AG10803 (cell line): ENCODE measurements at regions not wholly inside any gene's neighbourhood (a gene's known extent, or its start where the extent isn't known, plus 50 kb on each side); places are given as distances from the start of the nearest gene placed in this dataset.

Experiments
- DNase-seq: peaks from one replicate; pipeline ENCODE4 v3.0.0; 2010; ENCODE audit warnings: low read depth
- H3K4me3 ChIP-seq: 2 replicates; pipeline ENCODE4 v1.5.1; 2011; ENCODE audit warnings: mild to moderate bottlenecking, low read length, control low read depth
- CTCF ChIP-seq: conservative IDR thresholded peaks from 2 replicates; pipeline ENCODE4 v1.5.1; 2011; ENCODE audit warnings: mild to moderate bottlenecking, low read length, control low read depth, inconsistent platforms

- DNase-seq, result no peak
- no peak for TF ChIP-seq CTCF
- H3K4me3 ChIP-seq, result no peak overlapping the region
Observed at GRCh38 chr3:187913617-187914033, 168.4 kb upstream of the BCL6 start.

- no peak for TF ChIP-seq CTCF
- no peak for DNase-seq
- H3K4me3 ChIP-seq, result no peak overlapping the region
Observed at GRCh38 chr3:187914231-187914630, 169.0 kb upstream of the BCL6 start.

GRCh38 chr3:187916072-187916471 is 170.8 kb upstream of the BCL6 start:
- no peak for TF ChIP-seq CTCF
- no peak overlapping the region for H3K4me3 ChIP-seq
- no peak for DNase-seq

GRCh38 chr3:187918081-187918644 is 172.9 kb upstream of the BCL6 start:
- H3K4me3 ChIP-seq, result no peak overlapping the region
- TF ChIP-seq CTCF, result no peak
- no peak for DNase-seq

GRCh38 chr3:187919048-187919447 is 173.8 kb upstream of the BCL6 start:
- no peak for TF ChIP-seq CTCF
- no peak overlapping the region for H3K4me3 ChIP-seq
- no peak for DNase-seq

- DNase-seq, result no peak
- H3K4me3 ChIP-seq, result no peak overlapping the region
- TF ChIP-seq CTCF, result no peak
Observed at GRCh38 chr3:187919544-187919943, 174.3 kb upstream of the BCL6 start.

- no peak overlapping the region for H3K4me3 ChIP-seq
- DNase-seq, result no peak
- no peak for TF ChIP-seq CTCF
Observed at GRCh38 chr3:187920030-187920429, 174.8 kb upstream of the BCL6 start.
